ENCODE measurements at regions not wholly inside any gene's neighbourhood (a gene's known extent, or its start where the extent isn't known, plus 50 kb on each side); places are given as distances from the start of the nearest gene placed in this dataset.

DNA sequence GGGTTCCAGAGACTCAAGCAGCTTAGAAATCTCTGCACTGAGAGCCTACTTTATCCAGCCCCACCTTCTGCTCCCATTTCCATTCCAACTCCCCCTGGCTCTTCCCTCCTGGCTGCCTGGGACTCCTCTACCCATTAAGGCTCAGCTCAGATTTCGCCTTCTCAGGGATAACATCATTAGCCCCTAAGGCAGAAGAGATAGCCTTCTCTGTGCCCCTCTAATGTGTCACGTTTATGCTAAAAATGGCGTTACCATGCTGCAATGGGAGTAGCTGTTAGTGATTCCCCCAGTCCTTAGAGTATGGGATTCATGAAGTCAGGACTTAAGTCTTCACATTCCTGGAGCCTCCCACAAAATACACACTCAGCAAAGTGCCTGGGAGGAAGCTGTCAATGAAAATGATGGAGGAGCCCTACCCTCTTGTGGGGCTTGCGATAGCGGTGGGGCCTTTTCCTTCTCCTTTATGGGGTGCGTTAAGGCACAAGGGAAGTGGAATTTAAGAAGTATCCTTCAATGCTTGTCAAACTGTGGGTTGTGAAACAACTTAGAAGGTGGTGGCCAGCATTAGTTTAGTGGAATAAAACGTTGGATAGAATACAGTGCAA is 144.7 kb upstream of the COPS8 start:
- no peak for DNase-seq

- DNase-seq = no peak
Measured at GRCh38 chr2:236941551-236941950, 144.1 kb upstream of the COPS8 start.

- DNase-seq = no peak
Measured at GRCh38 chr2:236942554-236942953, 143.1 kb upstream of the COPS8 start.

GRCh38 chr2:236943068-236943467 is 142.6 kb upstream of the COPS8 start:
- DNase-seq = no peak

GRCh38 chr2:236943841-236944513 is 141.7 kb upstream of the COPS8 start:
- DNase-seq = no peak

GRCh38 chr2:236944561-236944960 is 141.1 kb upstream of the COPS8 start:
- no peak for DNase-seq

GRCh38 chr2:236945431-236946016 is 140.2 kb upstream of the COPS8 start:
- DNase-seq = no peak

DNA sequence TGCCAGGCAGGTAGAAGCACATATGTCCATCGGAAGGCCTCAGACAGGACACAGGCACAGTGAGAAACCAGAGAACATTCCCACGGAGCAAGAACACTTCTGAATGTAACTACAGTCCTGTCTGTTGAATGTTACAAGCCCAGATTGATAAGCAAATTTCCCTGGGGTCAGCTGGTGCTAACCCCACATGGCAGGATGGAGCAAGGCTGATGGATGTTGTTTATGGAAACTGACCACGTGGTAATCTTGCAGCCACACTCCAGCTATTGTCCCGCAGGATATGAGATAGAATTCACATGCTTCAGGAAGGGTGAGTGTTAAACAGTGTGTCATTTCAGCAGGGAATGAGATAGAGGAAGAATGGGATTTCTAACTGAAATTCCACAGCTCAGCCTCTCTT is 138.8 kb upstream of the COPS8 start:
- DNase-seq = no peak

- DNase-seq = no peak
Measured at GRCh38 chr2:236947294-236947693, 138.4 kb upstream of the COPS8 start.

- no peak for DNase-seq
Measured at GRCh38 chr2:236947896-236948295, 137.8 kb upstream of the COPS8 start.

DNA sequence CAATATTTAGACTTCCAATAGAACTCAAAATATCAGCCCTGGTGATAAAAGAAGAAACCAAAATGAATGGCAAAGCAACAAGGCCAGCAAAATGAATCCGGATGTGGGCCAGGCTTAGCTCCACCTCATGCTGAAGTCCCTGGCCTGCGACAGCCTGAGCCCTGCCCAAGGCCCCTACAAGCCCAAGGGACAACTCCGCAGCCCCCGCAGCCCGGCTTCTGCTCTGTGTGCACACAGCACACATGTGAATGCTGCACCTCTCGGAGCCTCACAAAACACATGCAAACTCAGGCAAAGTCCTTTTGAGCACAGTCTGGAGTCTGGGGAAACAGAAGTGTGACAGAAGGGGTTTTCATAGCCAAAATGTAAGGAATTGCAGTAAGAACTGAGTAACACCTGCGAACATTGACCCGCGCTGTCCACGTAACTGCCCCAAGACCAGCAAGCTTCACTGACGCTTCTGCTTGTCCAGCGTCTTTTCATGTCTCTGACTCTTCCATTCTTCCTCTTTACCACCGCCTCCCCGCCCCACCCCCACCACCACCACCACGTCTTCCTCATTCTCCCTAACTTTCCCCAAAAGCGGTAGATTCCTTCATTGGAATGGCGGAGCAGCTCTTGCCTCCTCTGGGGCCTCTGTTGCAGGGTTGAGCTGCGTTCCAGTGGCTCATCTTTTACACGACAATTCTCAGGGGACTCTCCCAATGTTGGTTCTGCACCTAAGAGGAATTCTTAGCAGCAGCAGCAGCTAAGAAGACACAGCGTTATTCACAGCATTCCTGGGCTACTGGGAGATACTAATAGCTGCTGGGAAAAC is 136.4 kb upstream of the COPS8 start:
- no peak for DNase-seq

DNA sequence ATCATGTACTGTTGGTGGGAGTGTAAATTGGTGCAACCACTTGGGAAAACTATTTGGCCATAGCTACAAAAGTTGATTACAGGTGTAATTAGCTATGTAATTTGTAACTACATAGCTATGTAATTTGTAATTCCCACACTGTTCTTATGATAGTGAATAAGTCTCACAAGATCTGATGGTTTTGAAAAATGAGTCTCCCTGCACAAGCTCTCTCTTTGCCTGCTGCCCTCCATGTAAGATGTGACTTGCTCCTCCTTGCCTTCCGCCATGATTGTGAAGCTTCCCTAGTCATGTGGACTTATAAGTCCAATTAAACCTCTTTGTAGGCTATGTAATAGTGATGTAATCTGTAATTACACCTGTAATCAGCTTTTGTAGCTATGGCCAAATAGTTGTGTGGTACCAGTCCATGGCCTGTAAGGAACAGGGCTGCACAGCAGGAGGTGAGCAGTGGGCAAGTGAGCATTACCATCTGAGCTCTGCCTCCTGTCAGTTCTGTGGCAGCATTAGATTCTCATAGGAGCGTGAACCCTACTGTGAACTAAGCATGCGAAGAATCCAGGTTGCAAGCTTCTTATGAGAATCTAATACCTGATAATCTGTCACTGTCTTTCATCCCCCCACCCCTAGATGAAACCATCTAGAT is 133.7 kb upstream of the COPS8 start:
- no peak for DNase-seq

GRCh38 chr2:236954641-236955040 is 131.0 kb upstream of the COPS8 start:
- DNase-seq = no peak

DNA sequence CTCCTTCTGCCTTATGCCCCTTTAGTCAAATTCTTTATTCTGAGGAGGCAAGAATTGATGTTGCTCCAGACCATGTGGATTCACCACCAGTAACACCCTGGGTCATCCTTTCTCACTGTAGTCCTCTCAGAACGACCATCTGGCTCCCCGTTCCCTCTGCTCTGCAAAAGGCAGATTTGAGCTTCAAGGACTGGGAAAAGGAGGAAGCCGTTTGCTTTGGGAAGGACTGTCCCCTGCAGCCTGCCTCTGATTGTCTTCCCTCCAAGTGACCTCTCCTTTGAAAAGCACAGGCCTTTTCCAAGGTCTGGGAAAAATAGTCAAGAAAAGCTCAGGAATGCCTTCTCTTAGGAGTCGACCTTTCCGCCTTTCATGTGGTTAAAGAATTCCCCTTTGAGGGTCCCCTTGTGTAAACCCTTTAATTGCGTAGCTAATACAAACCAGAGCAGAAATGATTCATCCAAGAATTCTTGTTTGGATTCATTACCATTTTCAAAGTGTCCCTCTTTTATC is 130.1 kb upstream of the COPS8 start:
- DNase-seq = no peak

GRCh38 chr2:236956031-236956618 is 129.6 kb upstream of the COPS8 start:
- no peak for DNase-seq

DNA sequence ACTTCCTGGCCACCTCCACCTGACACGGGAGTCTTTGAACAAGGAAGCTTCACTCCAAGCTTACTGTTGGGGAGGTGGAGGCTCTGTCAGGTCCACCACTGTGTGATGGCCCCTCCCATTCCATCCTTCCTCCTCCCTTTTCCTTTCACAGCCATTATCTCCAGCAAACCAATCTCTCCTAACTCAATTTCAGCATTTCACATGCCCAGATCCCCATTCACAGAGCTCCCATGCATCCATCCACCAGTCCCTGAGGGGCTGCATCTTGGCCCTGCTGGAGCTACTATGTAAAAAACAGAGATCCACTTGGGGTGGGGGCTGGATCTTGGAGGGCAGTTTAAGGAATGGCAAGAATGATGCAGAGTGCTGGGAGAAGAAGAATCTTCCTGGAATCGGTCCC is 129.0 kb upstream of the COPS8 start:
- no peak for DNase-seq

DNA sequence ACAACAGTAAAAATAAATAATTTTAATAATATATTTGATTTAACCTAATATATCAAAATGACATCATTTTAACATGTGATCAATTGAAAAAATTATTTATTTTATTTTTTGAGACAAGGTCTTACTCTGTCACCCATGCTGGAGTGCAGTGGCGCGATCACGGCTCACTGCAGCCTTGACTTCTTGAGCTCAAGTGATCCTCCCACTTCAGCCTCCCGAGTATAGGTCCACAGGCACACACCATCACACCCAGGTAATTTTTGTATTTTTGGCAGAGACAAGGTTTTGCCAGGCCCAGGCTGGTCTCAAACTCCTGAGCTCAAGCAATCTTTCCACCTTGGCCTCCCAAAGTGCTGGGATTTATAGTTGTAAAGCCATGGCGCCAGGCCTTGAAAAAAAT is 126.7 kb upstream of the COPS8 start:
- DNase-seq = no peak

GRCh38 chr2:236959876-236960275 is 125.8 kb upstream of the COPS8 start:
- DNase-seq = no peak

DNA sequence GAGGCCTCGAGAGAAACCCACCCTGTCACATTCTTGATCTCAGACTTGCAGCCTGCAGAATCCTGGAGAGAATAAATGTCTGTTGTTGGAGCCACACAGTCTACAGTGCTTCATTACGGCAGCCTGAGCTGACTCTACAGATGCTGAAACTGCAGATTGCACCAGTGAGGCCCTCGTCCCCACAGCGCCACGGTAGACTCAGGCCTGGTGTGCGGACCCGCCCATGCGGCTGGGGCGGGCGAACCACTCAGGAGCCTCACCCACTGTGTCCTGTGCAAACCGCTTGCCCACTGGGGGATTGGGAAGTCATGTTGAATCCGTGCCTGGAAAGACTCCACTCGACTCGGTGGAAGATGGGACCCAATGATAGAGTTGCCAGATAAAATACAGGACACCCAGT is 125.2 kb upstream of the COPS8 start:
- DNase-seq = no peak

- no peak for DNase-seq
Measured at GRCh38 chr2:236962816-236963215, 122.9 kb upstream of the COPS8 start.

DNA sequence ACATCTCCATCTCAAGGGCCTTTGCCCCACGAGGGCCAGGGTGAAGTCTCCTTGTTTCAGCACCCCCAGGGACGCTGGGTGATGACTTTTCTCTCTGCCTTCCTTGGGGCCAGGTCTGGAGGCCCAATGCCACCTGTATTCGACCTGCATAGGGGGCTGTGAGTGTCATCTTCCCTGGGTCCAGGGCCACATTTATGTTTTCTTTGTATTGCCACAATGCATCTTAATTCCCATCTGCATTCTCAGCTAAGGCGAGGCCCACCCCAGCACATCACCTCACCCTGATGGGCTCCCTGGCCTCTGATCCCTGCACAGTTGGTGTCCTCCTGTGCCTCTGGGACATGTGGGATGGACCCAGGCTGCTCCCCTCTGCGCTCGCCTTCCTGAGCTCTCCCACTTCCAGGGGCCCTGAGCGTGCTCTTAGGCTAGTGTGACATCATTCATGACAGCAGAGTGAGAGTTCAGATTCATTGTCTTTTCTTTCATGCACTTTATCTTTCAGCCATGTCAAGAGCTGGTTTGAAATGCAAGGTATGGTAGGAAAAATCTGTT is 122.0 kb upstream of the COPS8 start:
- no peak for DNase-seq

- no peak for DNase-seq
Measured at GRCh38 chr2:236964291-236964690, 121.4 kb upstream of the COPS8 start.

Data from activated naive CD4-positive, alpha-beta T cell treated with anti-CD3 and anti-CD28 coated beads, Interleukin-2, amount 50 U/mL, for 16 hours (primary cell).